SK-N-SH treated with all-trans-retinoic acid at 6 μM for 48 hours (cell line): ENCODE measurements at regions not wholly inside any gene's neighbourhood (a gene's known extent, or its start where the extent isn't known, plus 50 kb on each side); places are given as distances from the start of the nearest gene placed in this dataset.

Source experiments
- ATAC-seq: fragments of 200-7000 bp; cut with Tn5 transposase; 3 replicates; pipeline ENCODE4 v1.9.1; 2020; ENCODE audit warnings: mild to moderate bottlenecking, moderate library complexity
- BACH2 ChIP-seq: fragments of 250-450 bp; sonication (Bioruptor Pico); IDR thresholded peaks from 2 replicates; pipeline ENCODE4 v1.9.0; 2021; ENCODE audit warnings: mild to moderate bottlenecking, borderline replicate concordance
- GLIS3 ChIP-seq: fragments of 250-450 bp; sonication (Bioruptor Pico); IDR thresholded peaks from 2 replicates; pipeline ENCODE4 v1.5.0; 2020; ENCODE audit warnings: mild to moderate bottlenecking, moderate library complexity
- ISL1 ChIP-seq: fragments of 250-450 bp; sonication (Bioruptor Pico); IDR thresholded peaks from 2 replicates; pipeline ENCODE4 v2.1.2; 2022; ENCODE audit warnings: mild to moderate bottlenecking, moderate library complexity
- OSR1 ChIP-seq: fragments of 250-450 bp; sonication (Bioruptor Pico); IDR thresholded peaks from 2 replicates; pipeline ENCODE4 v1.8.0; 2022; ENCODE audit warnings: moderate library complexity, mild to moderate bottlenecking, inconsistent platforms
- PATZ1 ChIP-seq: fragments of 250-450 bp; sonication (Bioruptor Pico); IDR thresholded peaks from 2 replicates; pipeline ENCODE4 v1.8.0; 2020; ENCODE audit warnings: mild to moderate bottlenecking, moderate library complexity, borderline replicate concordance
- PPARA ChIP-seq: fragments of 250-450 bp; sonication (Bioruptor Pico); IDR thresholded peaks from 2 replicates; pipeline ENCODE4 v1.5.0; 2020; ENCODE audit warnings: mild to moderate bottlenecking, borderline replicate concordance
- RARB ChIP-seq: fragments of 250-450 bp; sonication (Bioruptor Pico); IDR thresholded peaks from 2 replicates; pipeline ENCODE4 v1.8.0; 2021; ENCODE audit warnings: mild to moderate bottlenecking, moderate library complexity
- SNAI2 ChIP-seq: fragments of 250-450 bp; sonication (Bioruptor Pico); IDR thresholded peaks from 2 replicates; pipeline ENCODE4 v1.5.0; 2020; ENCODE audit warnings: mild to moderate bottlenecking, moderate library complexity
- TCF4 ChIP-seq: fragments of 250-450 bp; sonication (Bioruptor Pico); IDR thresholded peaks from 2 replicates; pipeline ENCODE4 v1.8.0; 2021; ENCODE audit warnings: mild to moderate bottlenecking, moderate library complexity, borderline replicate concordance
- TOX ChIP-seq: fragments of 250-450 bp; sonication (Bioruptor Pico); IDR thresholded peaks from 2 replicates; pipeline ENCODE4 v1.8.0; 2021; ENCODE audit warnings: mild to moderate bottlenecking, moderate library complexity, borderline replicate concordance
- ZC3H10 ChIP-seq: fragments of 250-450 bp; sonication (Bioruptor Pico); IDR thresholded peaks from 2 replicates; pipeline ENCODE4 v1.5.1; 2021; ENCODE audit warnings: mild to moderate bottlenecking, moderate library complexity
- ZFP3 ChIP-seq: fragments of 250-450 bp; sonication (Bioruptor Pico); IDR thresholded peaks from 2 replicates; pipeline ENCODE4 v1.5.0; 2020; ENCODE audit warnings: mild to moderate bottlenecking, moderate library complexity
- ZFP30 ChIP-seq: fragments of 450-650 bp; formaldehyde crosslinking; IDR thresholded peaks from 2 replicates; pipeline ENCODE4 v1.5.0; 2022; ENCODE audit warnings: mild to moderate bottlenecking, moderate library complexity
- ZNF565 ChIP-seq: fragments of 450-650 bp; formaldehyde crosslinking; conservative IDR thresholded peaks from 2 replicates; pipeline ENCODE4 v1.5.0; 2020; ENCODE audit warnings: low read depth, mild to moderate bottlenecking, moderate library complexity
- ZNF70 ChIP-seq: fragments of 450-650 bp; formaldehyde crosslinking; IDR thresholded peaks from 2 replicates; pipeline ENCODE4 v1.5.0; 2020; ENCODE audit warnings: mild to moderate bottlenecking, moderate library complexity
- TF ChIP-seq, protein P1 (sequence below): fragments of 250-450 bp; sonication (Bioruptor Pico); IDR thresholded peaks from 2 replicates; pipeline ENCODE4 v1.8.0; 2021; ENCODE audit warnings: low read depth, mild to moderate bottlenecking, moderate library complexity, borderline replicate concordance
- TF ChIP-seq, protein P2 (sequence below): fragments of 250-450 bp; sonication (Bioruptor Pico); IDR thresholded peaks from 2 replicates; pipeline ENCODE4 v1.5.0; 2020; ENCODE audit warnings: mild to moderate bottlenecking, moderate library complexity
- TF ChIP-seq, protein P3 (sequence below): fragments of 250-450 bp; sonication (Bioruptor Pico); IDR thresholded peaks from 2 replicates; pipeline ENCODE4 v1.5.1; 2020; ENCODE audit warnings: low read depth, mild to moderate bottlenecking, moderate library complexity
- TF ChIP-seq, protein P4 (sequence below): fragments of 250-450 bp; sonication (Bioruptor Pico); IDR thresholded peaks from 2 replicates; pipeline ENCODE4 v1.5.1; 2021; ENCODE audit warnings: mild to moderate bottlenecking, moderate library complexity

DNA sequence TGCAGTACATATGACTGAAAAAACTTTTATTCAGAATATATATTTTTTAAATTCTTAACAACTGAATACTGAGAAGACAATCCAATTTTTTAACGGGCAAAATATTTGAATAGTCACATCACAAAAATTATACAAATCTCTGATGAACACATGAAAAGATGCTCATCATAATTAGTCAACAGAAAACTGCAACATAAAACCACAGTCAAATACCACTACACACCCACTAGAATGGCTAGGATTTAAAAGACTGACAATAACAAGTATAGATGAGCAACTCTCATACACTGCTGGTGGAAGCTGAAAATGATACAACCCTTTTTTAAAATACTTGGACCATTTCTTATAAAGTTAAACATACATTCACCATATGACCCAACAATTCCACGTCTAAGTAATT is 87.7 kb upstream of the TNFSF4 start (continued):
- TF ChIP-seq ZNF70 (CRISPR knock-in tag) = no peak

- TF ChIP-seq SNAI2 (no peak), TCF4 (CRISPR knock-in tag) (no peak), PPARA (CRISPR knock-in tag) (no peak), ISL1 (CRISPR knock-in tag) (no peak), TOX (CRISPR knock-in tag) (no peak), BACH2 (CRISPR knock-in tag) (no peak), ZNF70 (CRISPR knock-in tag) (no peak), OSR1 (CRISPR knock-in tag) (no peak)
- TF ChIP-seq, protein P1, sequence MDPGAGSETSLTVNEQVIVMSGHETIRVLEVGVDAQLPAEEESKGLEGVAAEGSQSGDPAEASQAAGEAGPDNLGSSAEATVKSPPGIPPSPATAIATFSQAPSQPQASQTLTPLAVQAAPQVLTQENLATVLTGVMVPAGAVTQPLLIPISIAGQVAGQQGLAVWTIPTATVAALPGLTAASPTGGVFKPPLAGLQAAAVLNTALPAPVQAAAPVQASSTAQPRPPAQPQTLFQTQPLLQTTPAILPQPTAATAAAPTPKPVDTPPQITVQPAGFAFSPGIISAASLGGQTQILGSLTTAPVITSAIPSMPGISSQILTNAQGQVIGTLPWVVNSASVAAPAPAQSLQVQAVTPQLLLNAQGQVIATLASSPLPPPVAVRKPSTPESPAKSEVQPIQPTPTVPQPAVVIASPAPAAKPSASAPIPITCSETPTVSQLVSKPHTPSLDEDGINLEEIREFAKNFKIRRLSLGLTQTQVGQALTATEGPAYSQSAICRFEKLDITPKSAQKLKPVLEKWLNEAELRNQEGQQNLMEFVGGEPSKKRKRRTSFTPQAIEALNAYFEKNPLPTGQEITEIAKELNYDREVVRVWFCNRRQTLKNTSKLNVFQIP (CRISPR knock-in tag) = no peak
- ATAC-seq = no peak
These were observed 88.3 kb upstream of the TNFSF4 start for GRCh38 chr1:173295391-173295790.

DNA sequence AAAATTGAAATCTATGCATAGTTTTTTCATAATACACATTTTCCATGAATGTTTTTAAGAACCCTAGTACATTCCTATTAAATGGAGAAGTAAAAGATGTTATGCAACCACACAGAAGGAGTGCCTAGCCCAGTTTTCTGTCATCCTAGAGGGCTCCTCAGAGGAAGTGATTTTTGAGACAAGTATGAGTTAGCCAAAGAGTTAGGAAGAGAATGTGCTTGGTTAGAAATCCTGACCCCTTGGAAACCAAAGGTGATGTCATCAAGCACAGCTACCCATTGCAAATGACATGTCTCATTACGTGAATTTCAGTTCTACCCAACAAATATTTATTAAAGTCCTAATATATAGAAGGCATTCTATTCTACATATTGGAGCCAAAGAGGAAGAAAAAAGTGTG is 88.9 kb upstream of the TNFSF4 start:
- ATAC-seq = no peak
- no peak for TF ChIP-seq PPARA (CRISPR knock-in tag)
- no peak for TF ChIP-seq ZFP3 (CRISPR knock-in tag)
- TF ChIP-seq, protein P2, sequence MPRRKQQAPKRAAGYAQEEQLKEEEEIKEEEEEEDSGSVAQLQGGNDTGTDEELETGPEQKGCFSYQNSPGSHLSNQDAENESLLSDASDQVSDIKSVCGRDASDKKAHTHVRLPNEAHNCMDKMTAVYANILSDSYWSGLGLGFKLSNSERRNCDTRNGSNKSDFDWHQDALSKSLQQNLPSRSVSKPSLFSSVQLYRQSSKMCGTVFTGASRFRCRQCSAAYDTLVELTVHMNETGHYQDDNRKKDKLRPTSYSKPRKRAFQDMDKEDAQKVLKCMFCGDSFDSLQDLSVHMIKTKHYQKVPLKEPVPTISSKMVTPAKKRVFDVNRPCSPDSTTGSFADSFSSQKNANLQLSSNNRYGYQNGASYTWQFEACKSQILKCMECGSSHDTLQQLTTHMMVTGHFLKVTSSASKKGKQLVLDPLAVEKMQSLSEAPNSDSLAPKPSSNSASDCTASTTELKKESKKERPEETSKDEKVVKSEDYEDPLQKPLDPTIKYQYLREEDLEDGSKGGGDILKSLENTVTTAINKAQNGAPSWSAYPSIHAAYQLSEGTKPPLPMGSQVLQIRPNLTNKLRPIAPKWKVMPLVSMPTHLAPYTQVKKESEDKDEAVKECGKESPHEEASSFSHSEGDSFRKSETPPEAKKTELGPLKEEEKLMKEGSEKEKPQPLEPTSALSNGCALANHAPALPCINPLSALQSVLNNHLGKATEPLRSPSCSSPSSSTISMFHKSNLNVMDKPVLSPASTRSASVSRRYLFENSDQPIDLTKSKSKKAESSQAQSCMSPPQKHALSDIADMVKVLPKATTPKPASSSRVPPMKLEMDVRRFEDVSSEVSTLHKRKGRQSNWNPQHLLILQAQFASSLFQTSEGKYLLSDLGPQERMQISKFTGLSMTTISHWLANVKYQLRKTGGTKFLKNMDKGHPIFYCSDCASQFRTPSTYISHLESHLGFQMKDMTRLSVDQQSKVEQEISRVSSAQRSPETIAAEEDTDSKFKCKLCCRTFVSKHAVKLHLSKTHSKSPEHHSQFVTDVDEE = no peak
- TF ChIP-seq, protein P3, sequence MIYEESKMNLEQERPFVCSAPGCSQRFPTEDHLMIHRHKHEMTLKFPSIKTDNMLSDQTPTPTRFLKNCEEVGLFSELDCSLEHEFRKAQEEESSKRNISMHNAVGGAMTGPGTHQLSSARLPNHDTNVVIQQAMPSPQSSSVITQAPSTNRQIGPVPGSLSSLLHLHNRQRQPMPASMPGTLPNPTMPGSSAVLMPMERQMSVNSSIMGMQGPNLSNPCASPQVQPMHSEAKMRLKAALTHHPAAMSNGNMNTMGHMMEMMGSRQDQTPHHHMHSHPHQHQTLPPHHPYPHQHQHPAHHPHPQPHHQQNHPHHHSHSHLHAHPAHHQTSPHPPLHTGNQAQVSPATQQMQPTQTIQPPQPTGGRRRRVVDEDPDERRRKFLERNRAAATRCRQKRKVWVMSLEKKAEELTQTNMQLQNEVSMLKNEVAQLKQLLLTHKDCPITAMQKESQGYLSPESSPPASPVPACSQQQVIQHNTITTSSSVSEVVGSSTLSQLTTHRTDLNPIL = no peak
- no peak for TF ChIP-seq ZFP30 (CRISPR knock-in tag)
- no peak for TF ChIP-seq ZNF565 (CRISPR knock-in tag)
- no peak for TF ChIP-seq RARB (CRISPR knock-in tag)
- no peak for TF ChIP-seq BACH2 (CRISPR knock-in tag)
- TF ChIP-seq, protein P4, sequence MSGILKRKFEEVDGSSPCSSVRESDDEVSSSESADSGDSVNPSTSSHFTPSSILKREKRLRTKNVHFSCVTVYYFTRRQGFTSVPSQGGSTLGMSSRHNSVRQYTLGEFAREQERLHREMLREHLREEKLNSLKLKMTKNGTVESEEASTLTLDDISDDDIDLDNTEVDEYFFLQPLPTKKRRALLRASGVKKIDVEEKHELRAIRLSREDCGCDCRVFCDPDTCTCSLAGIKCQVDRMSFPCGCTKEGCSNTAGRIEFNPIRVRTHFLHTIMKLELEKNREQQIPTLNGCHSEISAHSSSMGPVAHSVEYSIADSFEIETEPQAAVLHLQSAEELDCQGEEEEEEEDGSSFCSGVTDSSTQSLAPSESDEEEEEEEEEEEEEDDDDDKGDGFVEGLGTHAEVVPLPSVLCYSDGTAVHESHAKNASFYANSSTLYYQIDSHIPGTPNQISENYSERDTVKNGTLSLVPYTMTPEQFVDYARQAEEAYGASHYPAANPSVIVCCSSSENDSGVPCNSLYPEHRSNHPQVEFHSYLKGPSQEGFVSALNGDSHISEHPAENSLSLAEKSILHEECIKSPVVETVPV = no peak
- TF ChIP-seq ZNF70 (CRISPR knock-in tag) = no peak
- TF ChIP-seq PATZ1 (CRISPR knock-in tag) = no peak
- TF ChIP-seq GLIS3 (CRISPR knock-in tag) = no peak
- TF ChIP-seq ZC3H10 (CRISPR knock-in tag) = no peak

DNA sequence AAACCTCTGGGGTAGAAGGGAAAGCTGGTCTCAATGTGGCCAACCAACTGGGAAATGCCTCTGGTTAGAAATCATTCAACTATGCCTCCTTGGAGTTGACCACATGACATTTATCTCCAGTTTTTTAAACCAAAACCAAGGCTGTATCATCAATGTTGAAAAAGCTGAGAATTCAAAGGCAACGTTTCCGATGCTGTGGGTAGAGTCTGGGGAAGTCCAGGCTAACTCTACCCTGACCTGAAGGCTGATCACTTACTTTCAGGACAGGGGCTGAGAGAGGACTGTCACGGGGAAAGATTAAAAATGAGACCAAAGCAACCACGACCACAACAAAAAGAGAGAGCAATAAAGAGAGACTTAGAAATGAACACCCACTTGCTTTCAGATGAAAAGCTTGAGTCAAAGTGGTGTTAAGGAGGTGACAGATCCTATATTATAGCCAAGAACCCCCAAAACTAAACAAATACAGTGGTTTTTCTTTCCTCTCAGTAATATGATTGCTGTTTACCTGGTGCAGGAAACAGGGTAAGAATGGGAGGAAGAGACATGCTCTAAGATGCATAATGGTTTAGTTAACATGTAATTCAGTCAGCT is 90.8 kb upstream of the TNFSF4 start:
- no peak for ATAC-seq
- TF ChIP-seq PPARA (CRISPR knock-in tag) (no peak), ZNF70 (CRISPR knock-in tag) (no peak), BACH2 (CRISPR knock-in tag) (no peak), GLIS3 (CRISPR knock-in tag) (no peak), ZNF565 (CRISPR knock-in tag) (no peak), TOX (CRISPR knock-in tag) (no peak), PATZ1 (CRISPR knock-in tag) (no peak)
- TF ChIP-seq, protein P2 = no peak
- TF ChIP-seq, protein P4 = no peak
